Activated naive CD8-positive, alpha-beta T cell treated with anti-CD3 and anti-CD28 coated beads, Interleukin-2, amount 10 ng/mL, durations not matched to agents 7 days and 5 days (primary cell): ENCODE measurements at regions not wholly inside any gene's neighbourhood (a gene's known extent, or its start where the extent isn't known, plus 50 kb on each side); places are given as distances from the start of the nearest gene placed in this dataset.
"Not testable (repeated sequence)": the region's sequence is repeated elsewhere in the genome, so short reads cannot be mapped to it uniquely, and the experiment has no call there.

Source experiments
- ATAC-seq: fragments of 150-1000 bp; cut with Tn5 transposase; one replicate; pipeline ENCODE4 v1.10.0; 2021; ENCODE audit warnings: low read depth, moderate library complexity
- POLR2A ChIA-PET: fragments of 350-600 bp; sonication (Branson Sonifier 250); formaldehyde crosslinking; loops from one replicate; lab custom pipeline; 2021; ENCODE audit warnings: antibody characterized with exemption; lab: Charles Lee
- DNase-seq: peaks from one replicate; pipeline ENCODE4 v3.0.0; 2021
- H3K27ac Mint-ChIP-seq: one replicate; pipeline ENCODE4 v1.8.0; 2022; ENCODE audit warnings: mild to moderate bottlenecking, mixed read lengths
- H3K27me3 Mint-ChIP-seq: one replicate; pipeline ENCODE4 v1.8.0; 2022; ENCODE audit warnings: mild to moderate bottlenecking, moderate library complexity, mixed read lengths
- H3K36me3 Mint-ChIP-seq: one replicate; pipeline ENCODE4 v1.8.0; 2021; ENCODE audit warnings: mild to moderate bottlenecking, mixed read lengths
- H3K4me1 Mint-ChIP-seq: one replicate; pipeline ENCODE4 v1.8.0; 2021; ENCODE audit warnings: mixed read lengths
- H3K4me3 Mint-ChIP-seq: one replicate; pipeline ENCODE4 v1.8.0; 2022; ENCODE audit warnings: mild to moderate bottlenecking, moderate library complexity, mixed read lengths
- H3K9me3 Mint-ChIP-seq: one replicate; pipeline ENCODE4 v1.8.0; 2021; ENCODE audit warnings: mixed read lengths

DNA sequence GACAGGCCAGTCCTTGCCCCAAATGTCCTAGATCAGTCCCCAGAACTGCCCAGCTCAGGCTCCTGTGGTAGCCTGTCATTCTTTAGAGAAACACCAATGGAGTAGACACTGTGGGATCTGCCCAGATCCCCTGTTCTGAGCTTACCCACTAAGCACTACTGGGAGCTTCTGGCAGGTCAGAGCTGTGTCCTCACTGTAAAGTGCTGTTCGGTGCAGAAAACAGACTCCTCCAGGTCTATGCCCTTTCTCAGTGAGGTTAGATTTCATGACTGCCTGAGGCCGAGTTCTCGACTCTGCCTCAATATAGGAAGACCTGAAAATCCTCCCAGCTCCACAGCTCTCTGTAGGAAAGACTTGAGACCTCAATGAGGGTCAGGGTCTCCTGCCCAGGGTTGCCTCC is 67.5 kb upstream of the IGLL5 start:
- DNase-seq (no peak), ATAC-seq (no peak)
- no peaks in the 10 kb centered on the region for H3K9me3 Mint-ChIP-seq
- no peaks in the 10 kb centered on the region for H3K27me3 Mint-ChIP-seq
- peak overlapping the region; percentile 86 for H3K27ac Mint-ChIP-seq
- POLR2A ChIA-PET: interaction anchor here (0.9 kb wide), 1 partner anchor 318 kb away, joined by 3 read pairs; no protein-coding TSS in a partner anchor
- H3K4me1 Mint-ChIP-seq: peaks cover 74% of the 10 kb centered on the region
- H3K4me3 Mint-ChIP-seq: peak overlapping the region; percentile 67
- no peaks in the 10 kb centered on the region for H3K36me3 Mint-ChIP-seq

DNA sequence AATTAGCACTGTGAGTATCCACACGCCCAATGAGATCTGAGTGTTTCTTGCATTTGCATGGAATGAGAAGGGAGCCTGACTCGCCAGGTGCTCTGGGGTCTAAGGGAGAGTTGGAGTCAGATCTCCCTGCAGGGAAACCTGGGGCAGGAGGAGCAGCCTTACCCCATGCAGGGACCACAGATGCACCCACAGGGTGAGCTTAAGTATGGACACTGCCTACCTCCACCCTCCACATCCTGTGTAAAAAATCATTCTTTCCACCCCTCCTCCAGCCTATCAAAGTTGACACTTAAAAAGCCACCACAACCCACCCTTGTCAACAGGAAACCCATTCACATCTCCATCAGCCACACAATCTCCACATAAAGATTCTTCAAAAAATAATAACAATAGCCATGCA is 67.0 kb upstream of the IGLL5 start:
- ATAC-seq (peak; percentile 68), DNase-seq (peak; percentile 60)
- Mint-ChIP-seq H3K4me1 (peaks cover 70% of the 10 kb centered on the region), H3K9me3 (no peaks in the 10 kb centered on the region), H3K27ac (peak overlapping the region; percentile 86), H3K36me3 (no peaks in the 10 kb centered on the region), H3K4me3 (peak overlapping the region; percentile 67), H3K27me3 (no peaks in the 10 kb centered on the region)
- POLR2A ChIA-PET: interaction anchor here (0.9 kb wide), 1 partner anchor 317 kb away, joined by 3 read pairs; no protein-coding TSS in a partner anchor

DNA sequence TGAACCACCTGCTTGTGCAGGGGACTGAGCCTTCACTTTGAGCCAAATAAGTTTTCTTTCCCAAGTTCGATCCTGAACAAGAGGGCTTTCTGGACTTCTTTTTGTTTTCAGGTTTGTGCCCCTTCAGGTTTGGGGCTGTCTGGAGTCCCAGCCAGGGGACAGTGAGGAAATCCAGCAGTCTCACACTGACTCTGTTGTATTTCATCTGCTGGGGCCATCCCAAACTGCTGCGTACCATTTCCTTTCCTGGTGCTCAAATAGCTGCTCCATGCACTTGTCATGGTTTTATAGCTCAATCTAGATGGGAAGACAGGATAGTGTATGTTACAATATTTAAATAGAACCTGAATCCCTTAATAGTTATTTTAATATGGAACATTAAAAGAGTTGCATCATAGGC is 66.3 kb upstream of the IGLL5 start:
- Mint-ChIP-seq H3K4me3 (peak overlapping the region; percentile 58), H3K4me1 (peaks cover 63% of the 10 kb centered on the region), H3K9me3 (no peaks in the 10 kb centered on the region), H3K27me3 (no peaks in the 10 kb centered on the region), H3K27ac (peak overlapping the region; percentile 90), H3K36me3 (no peaks in the 10 kb centered on the region)
- ATAC-seq: no peak
- no peak for DNase-seq
- POLR2A ChIA-PET: no interaction called here

DNA sequence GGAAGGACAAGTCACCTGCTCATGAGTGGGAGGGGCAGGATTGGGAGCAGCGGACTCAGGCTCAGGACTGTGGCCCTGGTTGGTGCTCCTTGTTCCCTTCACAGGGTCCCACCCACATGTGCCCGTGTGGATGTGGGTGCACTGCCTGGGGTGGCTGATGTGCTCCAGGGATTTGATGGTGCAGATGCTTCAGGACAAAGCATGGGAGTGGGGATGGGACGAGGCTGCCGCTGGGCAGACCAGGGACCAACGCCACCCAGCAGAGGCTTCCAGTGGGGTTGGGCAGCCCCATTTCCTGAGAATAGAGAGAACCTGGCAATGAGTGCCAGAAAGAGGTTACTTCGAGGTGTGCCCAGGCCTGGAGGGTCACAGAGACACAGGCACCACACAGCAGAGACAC is 65.5 kb upstream of the IGLL5 start:
- POLR2A ChIA-PET: no interaction called here
- no peaks in the 10 kb centered on the region for H3K27me3 Mint-ChIP-seq
- H3K4me1 Mint-ChIP-seq: peaks cover 59% of the 10 kb centered on the region
- H3K9me3 Mint-ChIP-seq: no peaks in the 10 kb centered on the region
- peak overlapping the region; percentile 78 for H3K27ac Mint-ChIP-seq
- H3K36me3 Mint-ChIP-seq: no peaks in the 10 kb centered on the region
- ATAC-seq (no peak), DNase-seq (no peak)
- peak overlapping the region; percentile 11 for H3K4me3 Mint-ChIP-seq

DNA sequence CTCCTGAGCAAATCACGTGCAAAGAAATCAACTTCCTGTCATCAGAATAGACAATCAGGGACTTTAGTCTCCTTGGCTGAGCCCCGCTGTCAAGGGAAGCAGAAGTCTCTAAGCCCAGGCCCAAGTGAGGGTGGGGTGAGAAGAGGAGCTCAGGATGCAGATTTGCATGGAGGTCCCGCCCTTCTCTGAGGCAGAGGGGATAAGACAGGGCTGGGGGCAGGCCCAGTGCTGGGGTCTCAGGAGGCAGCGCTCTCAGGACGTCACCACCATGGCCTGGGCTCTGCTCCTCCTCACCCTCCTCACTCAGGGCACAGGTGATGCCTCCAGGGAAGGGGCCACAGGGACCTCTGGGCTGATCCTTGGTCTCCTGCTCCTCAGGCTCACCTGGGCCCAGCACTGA is 65.1 kb upstream of the IGLL5 start:
- DNase-seq, H3K27me3 Mint-ChIP-seq, POLR2A ChIA-PET, ATAC-seq, H3K9me3 Mint-ChIP-seq, H3K36me3 Mint-ChIP-seq: not testable (repeated sequence)
- Mint-ChIP-seq H3K4me1 (peaks cover 55% of the 10 kb centered on the region), H3K4me3 (peak overlapping the region; percentile 11), H3K27ac (peak overlapping the region; percentile 78)

DNA sequence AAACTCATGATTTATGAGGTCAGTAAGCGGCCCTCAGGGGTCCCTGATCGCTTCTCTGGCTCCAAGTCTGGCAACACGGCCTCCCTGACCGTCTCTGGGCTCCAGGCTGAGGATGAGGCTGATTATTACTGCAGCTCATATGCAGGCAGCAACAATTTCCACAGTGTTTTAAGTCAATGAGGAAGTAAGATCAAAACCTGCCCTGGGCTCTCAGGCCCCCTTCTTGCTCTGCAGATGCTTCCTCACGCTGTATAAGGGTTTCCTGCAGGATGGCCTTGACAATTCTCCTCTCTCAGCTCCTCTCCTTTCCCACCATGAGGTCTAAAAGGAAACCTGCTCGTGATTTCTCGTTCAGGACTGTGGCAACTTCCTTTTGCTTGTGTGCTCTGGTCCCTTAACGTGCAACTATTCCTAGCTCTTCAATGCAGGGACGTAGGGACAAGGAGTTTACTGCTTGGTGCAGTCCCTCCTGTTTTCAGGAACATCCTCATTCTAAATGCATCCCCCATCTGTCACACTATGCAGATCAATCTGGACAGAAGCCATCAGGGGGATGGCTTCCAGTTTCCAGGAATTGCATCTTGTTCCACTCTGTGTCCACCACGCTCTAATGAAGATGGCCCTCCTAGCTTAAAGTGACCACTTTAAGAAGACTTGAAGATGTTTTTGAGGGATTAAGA is 64.3 kb upstream of the IGLL5 start:
- H3K27ac Mint-ChIP-seq: peak overlapping the region; percentile 78
- POLR2A ChIA-PET: no interaction called here
- H3K4me3 Mint-ChIP-seq: peak overlapping the region; percentile 8
- DNase-seq (no peak), ATAC-seq (no peak)
- no peaks in the 10 kb centered on the region for H3K9me3 Mint-ChIP-seq
- H3K36me3 Mint-ChIP-seq: no peaks in the 10 kb centered on the region
- H3K4me1 Mint-ChIP-seq: peaks cover 48% of the 10 kb centered on the region
- peaks cover 8% of the 10 kb centered on the region for H3K27me3 Mint-ChIP-seq

DNA sequence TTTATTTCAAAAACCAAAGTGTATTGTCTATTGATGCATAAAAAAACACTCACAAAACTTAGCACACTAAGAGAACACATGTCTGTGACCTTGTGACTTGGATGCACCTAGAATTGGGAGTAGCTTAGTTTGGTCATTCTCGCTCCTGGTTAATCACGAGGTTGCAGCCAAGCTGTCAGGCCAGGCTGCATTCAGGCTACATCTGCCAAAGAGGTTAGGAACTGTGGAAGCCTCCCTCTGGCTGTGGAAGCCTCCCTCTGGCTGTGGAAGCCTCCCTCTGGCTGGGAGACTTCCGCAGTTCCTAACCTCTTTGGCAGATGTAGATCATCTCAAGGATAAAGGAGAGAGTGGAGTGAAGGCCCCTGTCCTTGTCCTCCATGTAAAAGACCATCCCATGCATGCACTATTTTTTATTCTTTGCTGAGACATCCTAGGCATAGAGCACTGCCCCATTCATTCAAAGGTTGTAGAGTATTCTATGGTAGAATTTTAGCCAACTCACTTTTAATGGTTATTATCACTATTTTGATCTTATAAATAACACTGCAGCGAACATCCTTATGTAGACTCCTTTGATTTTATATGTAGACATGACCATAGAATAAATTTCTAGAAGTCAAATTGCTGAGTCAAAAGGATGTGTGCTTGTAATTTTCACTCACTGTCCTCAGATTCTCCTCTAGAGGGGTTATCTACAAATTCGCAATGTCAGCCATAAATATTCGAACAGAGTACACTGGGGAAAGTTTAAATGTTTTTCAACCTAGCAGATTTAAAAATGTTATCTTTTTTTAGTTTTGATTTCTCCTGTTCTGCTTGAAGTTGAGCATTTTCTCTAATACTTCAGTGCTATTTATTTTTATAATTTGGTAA is 63.0 kb upstream of the IGLL5 start:
- Mint-ChIP-seq H3K27me3 (peaks cover 9% of the 10 kb centered on the region), H3K27ac (no peak overlapping the region), H3K4me1 (peaks cover 36% of the 10 kb centered on the region), H3K36me3 (no peaks in the 10 kb centered on the region), H3K9me3 (no peaks in the 10 kb centered on the region), H3K4me3 (no peak overlapping the region)
- DNase-seq (no peak), ATAC-seq (no peak)
- POLR2A ChIA-PET: no interaction called here

DNA sequence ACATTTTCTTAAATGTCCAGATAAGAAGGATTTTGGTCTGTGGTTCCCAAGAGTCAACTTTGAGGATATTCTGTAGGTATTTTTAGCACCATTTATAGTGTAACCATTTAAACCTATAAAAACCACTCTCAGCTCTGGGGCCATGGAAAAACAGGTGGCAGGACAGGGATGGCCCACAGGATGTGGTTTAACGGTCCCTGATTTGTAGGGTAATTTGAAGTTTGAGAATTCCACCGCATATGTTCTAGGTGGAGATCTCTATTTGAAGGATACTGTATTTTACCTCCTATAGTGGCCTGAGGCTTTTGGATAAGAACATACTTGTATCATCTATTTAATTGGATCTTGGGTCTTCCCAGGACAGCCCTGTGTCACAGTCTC is 62.4 kb upstream of the IGLL5 start:
- H3K4me1 Mint-ChIP-seq: peaks cover 30% of the 10 kb centered on the region
- no peak overlapping the region for H3K27ac Mint-ChIP-seq
- ATAC-seq (no peak), DNase-seq (no peak)
- H3K4me3 Mint-ChIP-seq: no peak overlapping the region
- H3K27me3 Mint-ChIP-seq: peaks cover 9% of the 10 kb centered on the region
- no peaks in the 10 kb centered on the region for H3K9me3 Mint-ChIP-seq
- H3K36me3 Mint-ChIP-seq: no peaks in the 10 kb centered on the region
- POLR2A ChIA-PET: no interaction called here

DNA sequence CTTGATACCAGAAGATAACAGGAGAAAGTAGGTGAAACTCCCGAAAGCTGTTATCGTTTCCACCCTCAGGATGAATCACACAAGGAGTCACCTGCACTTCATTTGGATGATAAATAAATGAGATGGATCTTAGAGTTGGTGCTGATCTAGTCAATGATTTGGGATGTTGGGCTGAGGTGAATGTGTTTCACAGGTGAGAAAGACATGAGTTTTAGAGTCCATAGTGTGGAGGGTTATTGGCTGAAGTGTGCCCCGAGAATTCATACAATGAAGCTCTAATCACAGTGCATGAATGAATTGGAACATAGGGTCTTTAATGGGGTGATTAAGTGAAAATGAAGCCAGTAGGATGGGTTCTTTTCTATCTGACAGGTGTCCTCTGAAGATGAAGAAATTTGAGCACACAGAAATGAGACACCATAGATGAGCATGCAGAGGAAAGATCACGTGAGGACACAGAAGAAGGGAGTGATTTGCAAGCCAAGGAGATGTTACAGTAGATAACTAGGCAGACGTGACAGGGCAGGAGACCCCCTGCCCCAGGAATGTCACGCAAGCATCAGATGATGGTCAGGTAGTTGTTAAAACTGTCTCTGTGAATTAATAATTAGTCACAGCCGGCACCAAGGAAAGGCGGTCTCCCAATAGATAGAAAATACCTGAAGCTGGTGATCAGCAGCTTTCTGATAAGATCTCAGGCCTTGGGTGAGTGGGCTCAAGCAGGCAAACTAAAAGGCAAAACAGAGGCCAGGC is 60.3 kb upstream of the IGLL5 start:
- Mint-ChIP-seq H3K27me3 (peaks cover 19% of the 10 kb centered on the region), H3K4me3 (no peak overlapping the region), H3K4me1 (peaks cover 11% of the 10 kb centered on the region), H3K9me3 (peaks cover 2% of the 10 kb centered on the region), H3K27ac (no peak overlapping the region), H3K36me3 (no peaks in the 10 kb centered on the region)
- DNase-seq (no peak), ATAC-seq (no peak)
- POLR2A ChIA-PET: no interaction called here

DNA sequence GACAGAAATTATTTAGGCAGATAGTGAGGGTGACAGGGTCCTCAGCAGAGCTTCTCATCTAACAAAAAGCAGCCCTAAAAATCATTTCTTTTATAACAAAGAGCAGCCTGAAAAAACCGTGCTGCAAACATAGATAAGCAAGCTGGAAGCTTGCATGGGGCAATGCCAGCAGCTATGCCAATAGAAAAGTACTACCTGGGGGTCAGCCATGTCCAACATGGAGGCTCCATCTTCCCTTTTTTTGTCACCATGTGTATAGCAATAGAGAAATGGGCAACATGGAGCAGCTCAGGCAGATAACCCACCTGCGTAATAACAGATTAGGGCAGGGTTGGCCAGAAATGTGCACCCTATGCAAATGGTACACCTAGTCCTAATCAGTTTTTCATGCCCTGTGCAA is 57.4 kb upstream of the IGLL5 start:
- Mint-ChIP-seq H3K9me3 (peaks cover 2% of the 10 kb centered on the region), H3K36me3 (no peaks in the 10 kb centered on the region), H3K4me3 (no peak overlapping the region), H3K27ac (no peak overlapping the region), H3K4me1 (no peaks in the 10 kb centered on the region), H3K27me3 (peaks cover 23% of the 10 kb centered on the region)
- DNase-seq: no peak
- POLR2A ChIA-PET: no interaction called here
- ATAC-seq: no peak

DNA sequence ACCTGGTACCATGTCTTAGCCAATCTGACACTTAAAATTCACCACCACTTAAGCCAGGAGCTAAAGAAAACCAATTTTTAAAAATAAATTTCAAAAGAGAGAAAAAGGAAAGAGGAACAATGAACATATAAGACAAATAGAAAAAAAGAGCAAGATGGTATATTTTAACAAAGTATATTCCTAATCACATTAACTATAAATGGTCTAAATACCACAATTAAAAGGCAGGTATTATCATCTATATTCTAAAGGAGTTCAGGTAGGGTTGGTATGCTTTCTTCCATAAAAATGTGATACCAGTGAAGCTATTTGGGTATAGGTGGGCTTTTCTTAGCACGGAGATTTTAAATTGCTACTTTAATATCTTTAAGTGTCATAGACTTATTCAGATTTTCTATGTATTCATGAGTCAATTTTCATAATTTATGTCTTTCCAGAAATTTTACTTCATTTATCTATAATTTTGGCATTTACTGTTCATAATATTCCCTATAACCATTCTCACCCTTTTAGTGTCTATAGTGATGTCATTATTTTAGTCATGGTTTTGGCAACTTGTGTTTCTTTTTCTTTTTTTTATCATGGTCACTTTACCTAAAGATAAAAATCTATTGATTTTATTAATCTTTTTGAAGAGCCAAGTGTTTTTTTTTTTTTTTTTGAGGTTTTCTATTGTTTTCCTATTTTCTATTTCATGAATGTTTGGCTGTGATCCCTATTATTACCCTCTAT is 56.5 kb upstream of the IGLL5 start:
- Mint-ChIP-seq H3K4me1 (no peaks in the 10 kb centered on the region), H3K36me3 (no peaks in the 10 kb centered on the region), H3K27me3 (peaks cover 26% of the 10 kb centered on the region), H3K27ac (no peak overlapping the region), H3K9me3 (peaks cover 2% of the 10 kb centered on the region), H3K4me3 (no peak overlapping the region)
- DNase-seq (no peak), ATAC-seq (no peak)
- POLR2A ChIA-PET: no interaction called here

DNA sequence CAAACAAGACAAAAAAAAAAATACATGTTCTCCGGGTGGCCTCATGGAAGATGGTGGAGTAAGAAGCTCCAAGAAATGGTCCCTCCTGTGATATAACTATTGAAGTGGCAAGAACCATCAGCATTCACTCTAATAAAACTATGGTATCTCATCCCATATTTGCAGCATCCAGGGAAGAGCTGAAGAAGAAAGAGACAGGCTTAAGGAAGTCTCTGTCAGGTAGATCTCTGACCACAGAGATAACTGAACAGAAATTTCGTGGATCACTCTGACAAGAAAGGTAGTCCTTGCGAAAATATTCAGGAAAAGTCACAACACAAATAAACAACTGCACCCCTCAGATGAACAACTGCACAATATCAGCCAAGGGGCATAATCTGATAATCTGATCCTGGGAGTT is 54.6 kb upstream of the IGLL5 start:
- ATAC-seq: no peak
- H3K4me3 Mint-ChIP-seq: no peak overlapping the region
- H3K36me3 Mint-ChIP-seq: peaks cover 1% of the 10 kb centered on the region
- H3K9me3 Mint-ChIP-seq: peaks cover 2% of the 10 kb centered on the region
- peaks cover 22% of the 10 kb centered on the region for H3K27me3 Mint-ChIP-seq
- POLR2A ChIA-PET: no interaction called here
- no peak overlapping the region for H3K27ac Mint-ChIP-seq
- peaks cover 5% of the 10 kb centered on the region for H3K4me1 Mint-ChIP-seq
- no peak for DNase-seq

DNA sequence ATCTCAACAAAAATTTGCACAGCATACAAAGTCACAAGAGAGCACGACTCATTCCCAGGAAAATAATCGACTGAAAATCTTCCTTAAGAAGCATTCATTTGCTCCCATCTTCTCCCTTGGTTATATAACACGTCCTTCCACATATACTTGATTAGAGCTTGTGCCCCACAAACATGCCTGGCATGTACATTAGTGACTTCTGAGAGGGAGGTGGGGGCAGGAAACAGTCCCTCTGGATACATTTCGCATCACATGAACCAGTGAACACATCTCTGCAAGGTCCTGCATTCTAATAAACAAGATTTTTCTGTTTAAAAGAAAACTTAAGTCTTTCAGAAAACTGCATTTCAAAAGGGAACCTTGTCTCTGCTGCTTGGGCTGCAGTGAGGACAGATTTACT is 54.1 kb upstream of the IGLL5 start:
- peaks cover 10% of the 10 kb centered on the region for H3K4me1 Mint-ChIP-seq
- H3K27me3 Mint-ChIP-seq: peaks cover 21% of the 10 kb centered on the region
- H3K4me3 Mint-ChIP-seq: no peak overlapping the region
- DNase-seq: no peak
- peaks cover 1% of the 10 kb centered on the region for H3K36me3 Mint-ChIP-seq
- ATAC-seq: no peak
- no peak overlapping the region for H3K27ac Mint-ChIP-seq
- POLR2A ChIA-PET: no interaction called here
- peaks cover 2% of the 10 kb centered on the region for H3K9me3 Mint-ChIP-seq
